ENCODE measurements at regions not wholly inside any gene's neighbourhood (a gene's known extent, or its start where the extent isn't known, plus 50 kb on each side); places are given as distances from the start of the nearest gene placed in this dataset.

DNA sequence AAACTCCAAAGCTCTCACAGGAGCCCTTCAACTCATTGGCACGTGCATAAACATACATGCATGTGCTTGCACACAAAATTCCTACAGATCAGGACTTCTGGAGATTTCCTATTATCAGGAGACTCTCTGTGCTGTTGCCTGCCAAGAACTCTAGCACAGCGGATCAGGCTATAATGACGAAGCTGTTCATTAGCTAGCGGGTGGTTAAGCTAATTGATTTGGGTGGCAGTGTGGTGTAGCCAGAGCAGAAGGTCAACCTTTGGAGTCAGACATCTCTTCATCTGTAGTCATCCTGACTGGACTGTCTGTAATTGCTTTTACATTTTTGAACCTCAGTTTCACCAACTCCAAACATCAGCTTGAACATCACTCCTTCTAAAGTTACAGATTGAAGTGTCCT is 69.0 kb downstream of the KIF2B start:
- POLR2A ChIA-PET = no interaction called here
- Mint-ChIP-seq H3K27me3 (no peaks in the 10 kb centered on the region), H3K9me3 (peaks cover 3% of the 10 kb centered on the region)

DNA sequence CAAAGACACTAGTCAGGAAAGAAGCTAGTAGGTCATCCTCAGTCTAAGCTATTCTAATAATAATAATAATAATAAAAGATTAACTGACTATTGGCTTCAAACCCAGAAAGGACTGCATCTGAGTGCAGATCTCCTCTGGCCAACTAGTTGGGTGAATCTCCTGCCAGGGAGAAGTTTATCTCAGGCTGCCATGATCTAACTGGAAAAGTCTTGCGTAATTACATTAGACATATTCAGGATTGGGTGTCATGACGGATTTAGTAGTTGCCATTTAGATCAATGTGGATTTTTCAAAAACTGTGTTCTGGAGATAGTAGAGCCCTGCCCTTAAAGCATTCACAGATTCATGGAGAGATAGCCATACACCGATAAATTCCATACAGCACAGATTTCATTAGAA is 69.5 kb downstream of the KIF2B start:
- ATAC-seq (ENCODE audit: low read depth) (no peak), DNase-seq (no peak)
- Mint-ChIP-seq H3K9me3 (peaks cover 3% of the 10 kb centered on the region), H3K4me1 (no peaks in the 10 kb centered on the region), H3K27me3 (no peaks in the 10 kb centered on the region), H3K27ac (no peak overlapping the region), H3K36me3 (no peaks in the 10 kb centered on the region), H3K4me3 (no peak overlapping the region)
- POLR2A ChIA-PET = no interaction called here

More for the DNA sequence above, 69.0 kb downstream of the KIF2B start:
- Mint-ChIP-seq H3K4me1 (no peaks in the 10 kb centered on the region), H3K27ac (no peak overlapping the region), H3K36me3 (no peaks in the 10 kb centered on the region), H3K4me3 (no peak overlapping the region)
- DNase-seq = no peak
- ATAC-seq (ENCODE audit: low read depth) = no peak

DNA sequence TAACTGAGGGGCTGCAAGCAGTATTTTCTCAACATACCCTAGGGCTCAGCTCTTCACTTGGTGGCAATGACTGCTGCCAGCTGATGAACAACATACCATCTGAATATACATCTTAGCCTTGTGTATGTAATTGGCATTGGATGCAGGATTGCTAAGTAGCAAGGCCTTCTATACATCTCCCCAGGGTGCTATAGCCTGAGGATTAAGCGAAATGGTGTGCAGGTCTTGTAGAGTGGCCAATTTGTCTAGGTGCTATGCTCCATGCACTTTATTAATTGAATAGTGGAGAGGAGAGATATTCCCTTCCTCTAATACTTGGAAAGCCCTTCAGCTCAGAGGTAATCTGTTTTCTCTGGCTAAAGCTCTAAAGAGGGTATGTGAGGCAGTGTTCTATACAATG is 71.9 kb downstream of the KIF2B start:
- POLR2A ChIA-PET = no interaction called here
- H3K27me3 Mint-ChIP-seq = no peaks in the 10 kb centered on the region
- H3K9me3 Mint-ChIP-seq = peaks cover 3% of the 10 kb centered on the region
- H3K4me1 Mint-ChIP-seq = no peaks in the 10 kb centered on the region
- DNase-seq (no peak), ATAC-seq (ENCODE audit: low read depth) (no peak)
- H3K36me3 Mint-ChIP-seq = no peaks in the 10 kb centered on the region
- no peak overlapping the region for H3K27ac Mint-ChIP-seq
- H3K4me3 Mint-ChIP-seq = no peak overlapping the region

DNA sequence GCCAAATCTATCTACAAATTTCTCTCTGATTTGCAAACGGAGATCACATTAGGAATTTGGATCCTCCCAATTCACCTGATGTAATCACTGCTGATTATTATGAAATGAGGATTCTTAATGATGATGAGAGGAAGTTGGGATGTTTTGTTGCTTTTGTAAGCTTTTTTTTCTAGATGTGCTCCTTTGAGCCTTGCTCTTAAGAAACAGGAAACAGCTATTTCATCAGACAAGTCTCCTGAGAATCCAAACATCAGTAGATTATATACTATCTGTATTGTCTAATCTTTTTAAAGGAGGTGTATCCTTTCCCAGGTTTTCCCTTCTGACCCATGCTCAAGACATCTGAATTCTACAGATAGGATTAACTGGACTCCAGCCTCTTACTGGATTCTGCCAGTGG is 73.3 kb downstream of the KIF2B start:
- H3K27ac Mint-ChIP-seq = no peak overlapping the region
- POLR2A ChIA-PET = no interaction called here
- no peaks in the 10 kb centered on the region for H3K27me3 Mint-ChIP-seq
- no peak for DNase-seq
- H3K4me1 Mint-ChIP-seq = no peaks in the 10 kb centered on the region
- ATAC-seq (ENCODE audit: low read depth) = no peak
- H3K9me3 Mint-ChIP-seq = peaks cover 3% of the 10 kb centered on the region
- H3K36me3 Mint-ChIP-seq = no peaks in the 10 kb centered on the region
- H3K4me3 Mint-ChIP-seq = no peak overlapping the region

DNA sequence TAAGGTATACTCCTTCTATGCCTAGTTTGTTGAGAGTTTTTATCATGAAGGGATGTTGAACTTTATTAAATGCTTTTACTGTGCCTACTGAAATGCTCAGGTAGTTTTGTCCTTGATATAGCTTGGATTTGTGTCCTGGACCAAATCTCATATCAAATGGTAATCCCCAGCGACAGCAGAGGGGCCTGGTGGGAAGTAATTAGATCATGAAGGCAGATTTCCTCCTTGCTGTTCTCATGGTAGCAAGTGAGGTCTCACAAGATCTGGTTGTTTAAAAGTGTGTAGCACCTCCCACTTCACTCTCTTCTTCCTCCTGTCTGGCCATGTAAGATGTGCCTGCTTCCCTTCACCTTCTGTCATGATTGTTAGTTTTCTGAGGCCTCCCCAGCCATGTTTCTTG is 78.2 kb downstream of the KIF2B start:
- no peak for DNase-seq
- Mint-ChIP-seq H3K27ac (no peak overlapping the region), H3K9me3 (peaks cover 14% of the 10 kb centered on the region), H3K27me3 (no peaks in the 10 kb centered on the region), H3K4me3 (no peak overlapping the region), H3K4me1 (no peaks in the 10 kb centered on the region), H3K36me3 (no peaks in the 10 kb centered on the region)
- POLR2A ChIA-PET = no interaction called here
- no peak for ATAC-seq (ENCODE audit: low read depth)

DNA sequence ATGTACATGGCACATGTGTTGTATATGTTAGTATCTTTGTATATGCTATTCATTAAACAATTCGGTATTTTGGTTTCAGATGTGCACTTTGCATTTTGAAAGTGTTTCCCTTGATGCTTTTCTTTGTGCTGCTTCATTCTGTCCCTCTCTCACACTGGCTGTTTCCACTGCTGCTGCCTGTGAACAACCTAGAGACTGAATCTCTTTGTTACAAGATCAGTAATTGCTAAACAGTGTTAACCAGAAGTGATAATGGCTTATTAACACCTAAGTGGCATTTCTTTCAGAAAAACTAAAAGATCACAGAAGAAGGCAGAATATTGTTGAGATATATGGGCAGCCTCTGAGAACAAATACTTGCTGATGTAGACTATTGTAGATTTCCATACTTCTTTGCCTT is 84.7 kb downstream of the KIF2B start:
- POLR2A ChIA-PET = no interaction called here
- no peak overlapping the region for H3K4me3 Mint-ChIP-seq
- H3K36me3 Mint-ChIP-seq = no peaks in the 10 kb centered on the region
- H3K9me3 Mint-ChIP-seq = peaks cover 10% of the 10 kb centered on the region
- ATAC-seq (ENCODE audit: low read depth) = no peak
- H3K4me1 Mint-ChIP-seq = no peaks in the 10 kb centered on the region
- DNase-seq = no peak
- no peaks in the 10 kb centered on the region for H3K27me3 Mint-ChIP-seq
- no peak overlapping the region for H3K27ac Mint-ChIP-seq

DNA sequence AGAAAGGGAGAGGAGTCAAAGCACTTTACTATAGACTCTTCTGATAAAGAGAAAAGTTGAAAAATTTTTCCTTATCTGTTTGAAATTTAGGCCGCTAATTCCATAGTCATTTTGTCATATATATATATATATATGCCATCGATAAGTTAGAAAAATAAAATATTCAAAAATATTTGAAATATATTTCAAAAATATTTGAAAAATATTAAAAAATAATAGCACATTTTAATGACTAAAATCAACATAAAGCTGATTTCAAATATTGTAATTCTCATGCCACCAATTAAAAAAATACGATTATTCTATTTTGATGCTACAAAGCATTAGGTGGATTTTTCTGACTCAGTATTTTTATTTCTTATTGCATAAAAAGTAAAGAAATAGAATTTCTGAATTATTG is 87.1 kb downstream of the KIF2B start:
- POLR2A ChIA-PET = no interaction called here
- H3K27ac Mint-ChIP-seq = no peak overlapping the region
- DNase-seq (no peak), ATAC-seq (ENCODE audit: low read depth) (no peak)
- H3K4me3 Mint-ChIP-seq = no peak overlapping the region
- no peaks in the 10 kb centered on the region for H3K36me3 Mint-ChIP-seq
- H3K9me3 Mint-ChIP-seq = peaks cover 5% of the 10 kb centered on the region
- H3K4me1 Mint-ChIP-seq = no peaks in the 10 kb centered on the region
- no peaks in the 10 kb centered on the region for H3K27me3 Mint-ChIP-seq

DNA sequence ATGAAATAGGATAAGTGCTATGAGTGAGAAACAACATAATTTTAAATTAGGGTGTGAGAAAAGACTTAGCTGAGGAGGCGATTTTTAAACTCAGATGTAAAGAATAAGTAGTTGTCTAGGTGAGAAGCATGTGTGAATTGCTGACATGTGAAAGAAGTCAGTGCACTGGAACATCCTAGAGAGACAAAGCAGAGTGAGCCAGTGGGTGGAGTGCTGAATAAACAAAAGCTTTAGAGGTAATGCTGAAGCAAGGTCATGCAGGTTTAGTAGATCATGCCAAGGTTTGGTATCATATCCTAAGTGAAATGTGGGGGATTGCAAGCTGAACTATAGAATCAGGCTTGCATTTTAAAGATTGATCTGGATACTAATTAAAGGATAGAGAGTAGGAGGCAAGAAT is 89.4 kb downstream of the KIF2B start:
- DNase-seq (no peak), ATAC-seq (ENCODE audit: low read depth) (no peak)
- POLR2A ChIA-PET = no interaction called here
- Mint-ChIP-seq H3K9me3 (no peaks in the 10 kb centered on the region), H3K27me3 (no peaks in the 10 kb centered on the region), H3K4me3 (no peak overlapping the region), H3K36me3 (no peaks in the 10 kb centered on the region), H3K27ac (no peak overlapping the region), H3K4me1 (no peaks in the 10 kb centered on the region)

DNA sequence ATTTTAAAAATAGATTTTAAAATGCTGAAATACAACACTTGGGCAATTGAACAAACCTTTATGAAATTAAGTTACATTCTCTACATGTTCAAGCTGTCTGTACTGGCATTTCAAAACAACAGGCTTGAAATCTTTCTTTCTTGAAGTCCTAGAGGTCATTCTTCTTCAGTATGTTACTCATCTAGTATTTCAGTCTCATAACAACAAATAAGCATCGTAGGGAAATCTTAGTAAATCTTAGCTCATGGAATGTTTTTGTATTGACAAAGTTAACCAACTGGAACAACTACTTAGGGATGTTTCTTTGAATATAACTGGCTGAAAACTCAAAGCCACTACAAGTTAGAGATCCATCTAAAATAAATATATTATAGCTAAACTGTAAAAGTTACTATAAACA is 96.6 kb downstream of the KIF2B start:
- Mint-ChIP-seq H3K36me3 (no peaks in the 10 kb centered on the region), H3K9me3 (peaks cover 3% of the 10 kb centered on the region), H3K4me1 (no peaks in the 10 kb centered on the region), H3K27ac (no peak overlapping the region), H3K4me3 (no peak overlapping the region), H3K27me3 (no peaks in the 10 kb centered on the region)
- POLR2A ChIA-PET = interaction anchor here (0.7 kb wide), 1 partner anchor 284 kb away, joined by 3 read pairs; no protein-coding TSS in a partner anchor
- ATAC-seq (ENCODE audit: low read depth) (no peak), DNase-seq (no peak)

DNA sequence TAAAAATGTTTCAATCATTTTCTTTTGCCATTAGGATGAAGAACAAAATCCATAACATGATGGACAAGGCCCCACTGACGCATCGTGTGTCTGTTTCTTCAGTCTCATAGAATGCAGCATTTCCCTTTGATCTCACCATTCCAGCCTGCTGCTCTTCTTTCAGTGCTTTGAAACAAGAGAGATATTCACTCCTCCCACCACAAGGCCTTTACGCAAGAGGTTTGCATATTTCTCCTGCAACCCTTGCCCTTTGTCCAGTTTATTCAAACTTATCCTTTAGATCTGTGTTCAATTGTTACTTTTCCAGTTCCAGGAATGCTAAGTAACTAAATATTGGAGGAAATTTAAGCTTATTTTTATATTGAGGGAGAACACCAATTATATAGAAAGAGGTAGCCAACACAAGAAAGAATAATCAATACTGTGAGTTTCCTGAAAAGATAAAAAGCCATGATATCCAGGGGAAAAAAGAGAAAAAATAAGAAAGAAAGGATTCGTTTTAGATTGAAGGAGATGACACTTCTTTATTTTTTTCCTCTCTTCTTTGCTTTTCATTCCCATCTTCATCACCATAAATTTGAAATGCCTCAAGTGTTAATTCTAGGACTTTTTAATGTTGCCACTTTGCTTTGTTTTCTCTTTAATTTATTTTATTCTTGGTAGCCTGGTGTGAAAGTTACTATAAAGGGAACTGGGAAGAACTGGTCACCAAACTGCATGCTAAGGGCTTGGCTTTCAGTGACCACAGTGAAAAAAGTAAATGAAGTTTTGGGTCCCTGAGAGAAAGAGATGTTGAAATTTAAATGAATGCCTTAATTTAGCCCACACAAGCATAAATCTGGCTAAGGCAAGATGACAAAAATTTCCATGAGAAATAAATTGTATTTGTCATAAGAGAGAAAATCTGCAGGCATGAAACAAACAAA is 102.1 kb downstream of the KIF2B start:
- DNase-seq = no peak
- no peak for ATAC-seq (ENCODE audit: low read depth)
- POLR2A ChIA-PET = no interaction called here
- Mint-ChIP-seq H3K4me3 (no peak overlapping the region), H3K27me3 (no peaks in the 10 kb centered on the region), H3K9me3 (peaks cover 9% of the 10 kb centered on the region), H3K27ac (no peak overlapping the region), H3K4me1 (no peaks in the 10 kb centered on the region), H3K36me3 (no peaks in the 10 kb centered on the region)

DNA sequence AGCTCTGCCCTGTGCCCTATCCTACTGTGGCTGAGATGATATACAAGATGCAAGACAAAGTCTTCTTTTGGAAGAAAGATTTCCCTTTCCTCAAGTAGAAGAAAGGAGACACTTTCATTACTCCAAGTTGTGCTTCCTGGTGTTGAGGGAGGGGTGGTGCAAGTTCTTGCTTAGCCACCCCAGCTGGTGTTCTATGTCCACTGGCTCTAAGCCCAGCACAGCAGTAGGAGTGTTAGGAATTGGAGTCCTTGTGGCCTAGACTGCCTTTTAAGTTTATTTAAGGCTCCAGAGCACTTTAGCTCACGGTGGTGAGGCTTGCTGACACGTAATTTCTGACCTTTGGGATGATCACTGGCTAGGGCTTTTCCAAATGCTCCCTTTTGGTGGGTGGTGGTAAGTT is 109.7 kb downstream of the KIF2B start:
- DNase-seq = no peak
- POLR2A ChIA-PET = no interaction called here
- no peaks in the 10 kb centered on the region for H3K27me3 Mint-ChIP-seq

DNA sequence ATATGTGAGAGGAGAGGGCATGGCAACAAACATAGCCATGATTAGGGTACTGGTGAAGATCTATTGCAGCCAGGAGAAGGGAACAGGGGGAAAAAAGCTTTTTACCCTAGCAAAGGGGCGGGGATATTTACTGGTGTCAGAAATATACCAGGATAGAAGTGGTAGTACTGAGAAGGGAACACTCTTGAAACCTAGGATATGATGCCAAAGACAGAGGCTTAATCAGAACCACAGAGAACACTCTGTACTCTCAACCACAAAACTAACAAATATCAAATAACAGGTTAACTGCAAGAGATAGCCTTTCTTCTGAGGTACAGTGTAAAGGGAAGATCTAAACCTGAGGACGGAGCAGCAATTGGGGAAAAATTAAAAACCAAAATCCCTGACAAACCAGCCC is 112.2 kb downstream of the KIF2B start:
- Mint-ChIP-seq H3K4me3 (no peak overlapping the region), H3K27ac (no peak overlapping the region), H3K27me3 (no peaks in the 10 kb centered on the region), H3K9me3 (peaks cover 1% of the 10 kb centered on the region), H3K36me3 (no peaks in the 10 kb centered on the region), H3K4me1 (no peaks in the 10 kb centered on the region)
- DNase-seq (no peak), ATAC-seq (ENCODE audit: low read depth) (no peak)
- POLR2A ChIA-PET = no interaction called here

More for the DNA sequence above, 109.7 kb downstream of the KIF2B start:
- Mint-ChIP-seq H3K4me3 (no peak overlapping the region), H3K36me3 (no peaks in the 10 kb centered on the region), H3K27ac (no peak overlapping the region), H3K9me3 (peaks cover 6% of the 10 kb centered on the region), H3K4me1 (no peaks in the 10 kb centered on the region)
- ATAC-seq (ENCODE audit: low read depth) = no peak

DNA sequence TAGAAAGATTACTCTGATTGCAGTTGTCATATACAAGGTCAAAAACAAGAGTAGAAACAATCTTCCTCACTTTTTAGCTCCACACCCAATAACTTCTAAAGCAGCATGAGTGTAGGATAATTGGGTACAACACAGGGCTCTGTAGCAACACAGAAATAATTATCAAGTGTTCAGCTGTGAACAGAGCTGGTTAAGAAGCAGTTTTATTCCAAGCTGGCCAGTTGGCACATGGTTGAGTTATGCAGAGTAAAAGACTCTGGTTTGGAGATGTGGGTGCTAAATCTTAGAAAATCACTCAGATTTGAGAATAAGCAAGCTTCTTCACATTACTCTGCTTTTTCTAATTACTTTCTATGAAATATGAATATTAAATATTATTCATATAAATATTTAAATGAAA is 118.5 kb downstream of the KIF2B start:
- Mint-ChIP-seq H3K4me1 (no peaks in the 10 kb centered on the region), H3K36me3 (no peaks in the 10 kb centered on the region), H3K9me3 (no peaks in the 10 kb centered on the region), H3K27ac (no peak overlapping the region), H3K4me3 (no peak overlapping the region), H3K27me3 (no peaks in the 10 kb centered on the region)
- DNase-seq = no peak
- POLR2A ChIA-PET = no interaction called here
- ATAC-seq (ENCODE audit: low read depth) = no peak

DNA sequence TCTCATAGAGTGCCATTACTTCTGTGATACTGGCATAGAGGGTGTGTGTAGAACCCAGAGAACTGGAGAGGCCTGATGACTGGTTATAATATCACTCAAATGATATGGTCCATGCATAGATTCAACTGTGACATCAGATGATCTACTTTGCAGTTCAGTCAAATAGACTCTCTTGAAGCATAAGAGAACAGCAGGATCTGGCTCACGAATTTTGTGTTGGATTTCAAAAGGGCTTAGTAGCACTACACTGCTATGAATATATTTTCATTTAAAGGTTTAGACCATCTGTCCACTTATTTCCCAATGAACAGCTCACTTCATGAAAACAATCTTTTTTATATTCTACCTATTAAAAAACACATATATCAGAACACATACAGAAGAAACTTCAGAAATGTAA is 119.7 kb downstream of the KIF2B start:
- Mint-ChIP-seq H3K36me3 (no peaks in the 10 kb centered on the region), H3K27ac (no peak overlapping the region), H3K27me3 (no peaks in the 10 kb centered on the region), H3K9me3 (no peaks in the 10 kb centered on the region), H3K4me1 (no peaks in the 10 kb centered on the region), H3K4me3 (no peak overlapping the region)
- POLR2A ChIA-PET = no interaction called here
- ATAC-seq (ENCODE audit: low read depth) (no peak), DNase-seq (no peak)

Data from activated naive CD8-positive, alpha-beta T cell treated with anti-CD3 and anti-CD28 coated beads, Interleukin-2, amount 10 ng/mL, durations not matched to agents 7 days and 5 days (primary cell).